Gastrocnemius medialis (tissue), 4 donors: ENCODE measurements at regions not wholly inside any gene's neighbourhood (a gene's known extent, or its start where the extent isn't known, plus 50 kb on each side); places are given as distances from the start of the nearest gene placed in this dataset.

Experiments
- ATAC-seq, 2 donors: fragments of 150-250 bp; one replicate each; pipeline ENCODE4 v1.9.1; 2016
- DNase-seq, 2 donors: peaks; one replicate each; pipeline ENCODE4 v3.0.0-alpha.2; 2019
- H3K27ac ChIP-seq, 4 donors: fragments of 200-600 bp; sonication (generic); 1 replicate in 1 of 4; 2 replicates in 3 of 4; pipeline ENCODE4 v1.5.1; 2016 to 2018; ENCODE audit warnings: mild to moderate bottlenecking in 2 of 4, moderate library complexity in 1 of 4
- H3K27me3 ChIP-seq, 3 donors: fragments of 200-600 bp; sonication (generic) in 2 of 3; 1 replicate in 1 of 3; 2 replicates in 2 of 3; pipeline versions ENCODE4 v1.5.1 to v1.6.0; 2016 to 2019; ENCODE audit warnings: mild to moderate bottlenecking in 1 of 3, moderate library complexity in 1 of 3
- H3K36me3 ChIP-seq, 2 donors: fragments of 200-600 bp; sonication (generic) in 1 of 2; one replicate each; pipeline ENCODE4 v1.5.1; 2017 to 2018
- H3K4me1 ChIP-seq, 2 donors: fragments of 200-600 bp; sonication (generic) in 1 of 2; one replicate each; pipeline ENCODE4 v1.5.1; 2016 to 2017; ENCODE audit warnings: mild to moderate bottlenecking in 2 of 2
- H3K4me3 ChIP-seq, 4 donors: fragments of 200-600 bp; sonication (generic) in 3 of 4; 1 replicate in 1 of 4; 2 replicates in 3 of 4; pipeline ENCODE4 v1.5.1; 2016 to 2019; ENCODE audit warnings: mild to moderate bottlenecking in 2 of 4
- H3K9me3 ChIP-seq, 3 donors: fragments of 200-600 bp; sonication (generic) in 2 of 3; 1 replicate in 1 of 3; 2 replicates in 2 of 3; pipeline ENCODE4 v1.5.1; 2016 to 2019
- CTCF ChIP-seq, 5 experiments: fragments of 450-650 bp in 3 of 5; fragments of 200-600 bp in 2 of 5; sonication (generic) in 2 of 5; IDR thresholded peaks in 4 of 5; conservative IDR thresholded peaks in 1 of 5; 1 replicate in 4 of 5; 2 replicates in 1 of 5; pipeline ENCODE4 v1.5.1; 2016 to 2019; ENCODE audit warnings: antibody characterized with exemption in 5 of 5, mild to moderate bottlenecking in 3 of 5, moderate library complexity in 3 of 5
- POLR2A ChIP-seq, 2 donors: fragments of 450-650 bp; IDR thresholded peaks; one replicate each; pipeline ENCODE4 v1.6.1; 2017; ENCODE audit warnings: antibody characterized with exemption in 2 of 2, mild to moderate bottlenecking in 2 of 2, moderate library complexity in 2 of 2
- in situ Hi-C, 4 donors: fragments of 200-750 bp; cut with MboI; loops; one replicate each; pipeline versions ENCODE4 v1.15.0 to v1.8.0; 2017; ENCODE audit warnings: low sequenced_read_pairs in 4 of 4
- intact Hi-C: fragments of 100-400 bp; cut with DNase I; formaldehyde crosslinking; loops from one replicate; pipeline ENCODE4 v1.15.1; 2023; ENCODE audit warnings: low total_unique reads

GRCh38 chr3:80190051-80190450 lies 422.3 kb upstream of the ROBO1 start:
- ATAC-seq (no peak), DNase-seq (no peak)
- in situ Hi-C loops = no loop called here
- H3K36me3 ChIP-seq = no peaks in the 10 kb centered on the region
- H3K4me1 ChIP-seq = no peaks in the 10 kb centered on the region
- no peak overlapping the region for H3K4me3 ChIP-seq
- TF ChIP-seq CTCF (IDR thresholded peaks at IDR 0.05 in 4 of 5, conservative IDR thresholded peaks at IDR 0.05 in 1 of 5) (no peak), POLR2A (IDR thresholded peaks at IDR 0.05) (no peak)
- intact Hi-C loops = no loop called here
- no peak overlapping the region for H3K27ac ChIP-seq
- no peaks in the 10 kb centered on the region for H3K27me3 ChIP-seq
- no peaks in the 10 kb centered on the region for H3K9me3 ChIP-seq

- intact Hi-C loops = no loop called here
- TF ChIP-seq POLR2A (IDR thresholded peaks at IDR 0.05) (no peak), CTCF (IDR thresholded peaks at IDR 0.05 in 4 of 5, conservative IDR thresholded peaks at IDR 0.05 in 1 of 5) (no peak)
- Histone ChIP-seq H3K27ac (no peak overlapping the region), H3K4me1 (no peaks in the 10 kb centered on the region), H3K36me3 (no peaks in the 10 kb centered on the region), H3K9me3 (no peaks in the 10 kb centered on the region), H3K4me3 (no peak overlapping the region), H3K27me3 (no peaks in the 10 kb centered on the region)
- in situ Hi-C loops = no loop called here
- ATAC-seq (no peak), DNase-seq (no peak)
Observed at GRCh38 chr3:80187981-80188380, 420.2 kb upstream of the ROBO1 start.

- Histone ChIP-seq H3K9me3 (no peaks in the 10 kb centered on the region), H3K4me3 (no peak overlapping the region), H3K36me3 (no peaks in the 10 kb centered on the region), H3K27ac (no peak overlapping the region), H3K27me3 (no peaks in the 10 kb centered on the region), H3K4me1 (no peaks in the 10 kb centered on the region)
- in situ Hi-C loops (no loop called here), intact Hi-C loops (no loop called here)
- DNase-seq (no peak), ATAC-seq (no peak)
- no peak for TF ChIP-seq POLR2A (IDR thresholded peaks at IDR 0.05)
- TF ChIP-seq CTCF (IDR thresholded peaks at IDR 0.05 in 4 of 5, conservative IDR thresholded peaks at IDR 0.05 in 1 of 5) = no peak
Observed at GRCh38 chr3:80159990-80160506, 392.2 kb upstream of the ROBO1 start.

- no peaks in the 10 kb centered on the region for H3K36me3 ChIP-seq
- DNase-seq (no peak), ATAC-seq (no peak)
- H3K9me3 ChIP-seq = no peaks in the 10 kb centered on the region
- in situ Hi-C loops = no loop called here
- no peak overlapping the region for H3K27ac ChIP-seq
- H3K4me1 ChIP-seq = no peaks in the 10 kb centered on the region
- no peaks in the 10 kb centered on the region for H3K27me3 ChIP-seq
- no peak overlapping the region for H3K4me3 ChIP-seq
- intact Hi-C loops = no loop called here
- TF ChIP-seq POLR2A (IDR thresholded peaks at IDR 0.05) (no peak), CTCF (IDR thresholded peaks at IDR 0.05 in 4 of 5, conservative IDR thresholded peaks at IDR 0.05 in 1 of 5) (no peak)
Observed at GRCh38 chr3:80158332-80158731, 390.5 kb upstream of the ROBO1 start.

DNA sequence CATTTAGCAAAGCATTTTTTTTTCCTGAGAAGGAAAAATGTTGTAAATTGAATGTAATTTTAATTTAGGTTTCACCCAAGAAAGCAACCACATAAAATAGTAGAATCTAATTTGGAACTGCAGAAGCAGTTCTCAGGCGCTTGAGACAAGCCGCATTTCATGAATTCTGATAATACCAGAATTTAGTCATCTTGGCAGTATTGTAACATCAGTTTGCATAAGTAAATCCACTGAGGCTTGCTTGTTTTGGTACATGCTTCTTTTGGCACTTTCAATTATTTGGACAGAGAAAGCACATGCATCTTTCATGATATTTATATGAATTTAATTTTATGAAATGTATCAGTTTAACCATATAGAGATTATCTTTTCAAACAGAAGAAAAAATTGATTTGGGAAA lies 389.7 kb upstream of the ROBO1 start:
- ATAC-seq = no peak
- no peaks in the 10 kb centered on the region for H3K36me3 ChIP-seq
- H3K4me3 ChIP-seq = no peak overlapping the region
- no peak overlapping the region for H3K27ac ChIP-seq
- DNase-seq = no peak
- no peaks in the 10 kb centered on the region for H3K4me1 ChIP-seq
- TF ChIP-seq CTCF (IDR thresholded peaks at IDR 0.05 in 4 of 5, conservative IDR thresholded peaks at IDR 0.05 in 1 of 5) = no peak
- TF ChIP-seq POLR2A (IDR thresholded peaks at IDR 0.05) = no peak
- H3K27me3 ChIP-seq = no peaks in the 10 kb centered on the region
- no peaks in the 10 kb centered on the region for H3K9me3 ChIP-seq
- in situ Hi-C loops = no loop called here
- intact Hi-C loops = no loop called here
